H1 (cell line): ENCODE measurements at regions not wholly inside any gene's neighbourhood (a gene's known extent, or its start where the extent isn't known, plus 50 kb on each side); places are given as distances from the start of the nearest gene placed in this dataset.

Experiments
- ASH2L ChIP-seq: fragments of 200-600, 300-600 bp; sonication (generic); IDR thresholded peaks from one replicate; pipeline ENCODE4 v1.7.1; 2017; ENCODE audit warnings: low read length
- BACH1 ChIP-seq: IDR thresholded peaks from 2 replicates; pipeline ENCODE4 v1.6.1; 2012; ENCODE audit warnings: low read length, improper control_type of control experiment
- CHD7 ChIP-seq: fragments of 300-600 bp; sonication (generic); IDR thresholded peaks from 2 replicates; pipeline ENCODE4 v1.7.1; 2012; ENCODE audit warnings: low read length, moderate library complexity, mild to moderate bottlenecking, inconsistent platforms; ENCODE audit not compliant: insufficient replicate concordance
- CREB1 ChIP-seq: IDR thresholded peaks from 2 replicates; pipeline ENCODE4 v1.6.1; 2012; ENCODE audit warnings: inconsistent platforms
- CTBP2 ChIP-seq: IDR thresholded peaks from 2 replicates; pipeline ENCODE4 v1.7.0; 2011; ENCODE audit warnings: borderline replicate concordance, mild to moderate bottlenecking, moderate library complexity, mixed read lengths, low read length; ENCODE audit not compliant: insufficient read depth, insufficient read length
- EZH2 ChIP-seq: fragments of 200-600 bp; sonication (generic); IDR thresholded peaks from 2 replicates; pipeline ENCODE4 v1.7.1; 2012; ENCODE audit warnings: low read depth, mild to moderate bottlenecking, moderate library complexity, low read length, inconsistent platforms; ENCODE audit not compliant: severe bottlenecking
- TCF12 ChIP-seq: IDR thresholded peaks from 2 replicates; pipeline ENCODE4 v1.6.1; 2011; ENCODE audit warnings: low read depth, mild to moderate bottlenecking, low read length
- TF ChIP-seq, protein P1 (sequence below): IDR thresholded peaks from 2 replicates; pipeline ENCODE4 v1.6.1; 2012; ENCODE audit warnings: low read length, inconsistent platforms
- TF ChIP-seq, protein P2 (sequence below): IDR thresholded peaks from 2 replicates; pipeline ENCODE4 v1.6.1; 2012; ENCODE audit warnings: inconsistent platforms

- TF ChIP-seq CHD7 (no peak), ASH2L (no peak), BACH1 (no peak), CREB1 (no peak), EZH2 (no peak), TCF12 (no peak), CTBP2 (no peak)
- TF ChIP-seq, protein P1, sequence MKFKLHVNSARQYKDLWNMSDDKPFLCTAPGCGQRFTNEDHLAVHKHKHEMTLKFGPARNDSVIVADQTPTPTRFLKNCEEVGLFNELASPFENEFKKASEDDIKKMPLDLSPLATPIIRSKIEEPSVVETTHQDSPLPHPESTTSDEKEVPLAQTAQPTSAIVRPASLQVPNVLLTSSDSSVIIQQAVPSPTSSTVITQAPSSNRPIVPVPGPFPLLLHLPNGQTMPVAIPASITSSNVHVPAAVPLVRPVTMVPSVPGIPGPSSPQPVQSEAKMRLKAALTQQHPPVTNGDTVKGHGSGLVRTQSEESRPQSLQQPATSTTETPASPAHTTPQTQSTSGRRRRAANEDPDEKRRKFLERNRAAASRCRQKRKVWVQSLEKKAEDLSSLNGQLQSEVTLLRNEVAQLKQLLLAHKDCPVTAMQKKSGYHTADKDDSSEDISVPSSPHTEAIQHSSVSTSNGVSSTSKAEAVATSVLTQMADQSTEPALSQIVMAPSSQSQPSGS: no peak
- TF ChIP-seq, protein P2, sequence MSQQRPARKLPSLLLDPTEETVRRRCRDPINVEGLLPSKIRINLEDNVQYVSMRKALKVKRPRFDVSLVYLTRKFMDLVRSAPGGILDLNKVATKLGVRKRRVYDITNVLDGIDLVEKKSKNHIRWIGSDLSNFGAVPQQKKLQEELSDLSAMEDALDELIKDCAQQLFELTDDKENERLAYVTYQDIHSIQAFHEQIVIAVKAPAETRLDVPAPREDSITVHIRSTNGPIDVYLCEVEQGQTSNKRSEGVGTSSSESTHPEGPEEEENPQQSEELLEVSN: no peak
These were observed 178.7 kb downstream of the SPATA31D1 start (continued) for GRCh38 chr9:82167296-82167695.
